IMR-90 (cell line): ENCODE measurements at regions not wholly inside any gene's neighbourhood (a gene's known extent, or its start where the extent isn't known, plus 50 kb on each side); places are given as distances from the start of the nearest gene placed in this dataset.
"Not testable (repeated sequence)": the region's sequence is repeated elsewhere in the genome, so short reads cannot be mapped to it uniquely, and the experiment has no call there.

ENCODE experiments used
- BHLHE40 ChIP-seq: fragments of 150-350 bp; IDR thresholded peaks from 2 replicates; pipeline ENCODE4 v1.6.1; 2016; ENCODE audit warnings: mild to moderate bottlenecking, low read depth, low read length
- CEBPB ChIP-seq: IDR thresholded peaks from 2 replicates; pipeline ENCODE4 v1.6.1; 2012; ENCODE audit warnings: low read depth, low read length, improper control_type of control experiment
- CTCF ChIP-seq: conservative IDR thresholded peaks from 2 replicates; pipeline ENCODE4 v1.5.1; 2012; ENCODE audit warnings: mild to moderate bottlenecking, low read depth, low read length, improper control_type of control experiment
- ELK1 ChIP-seq: fragments of 150-350 bp; IDR thresholded peaks from 2 replicates; pipeline ENCODE4 v1.6.1; 2016; ENCODE audit warnings: low read depth, mild to moderate bottlenecking, low read length, moderate library complexity, borderline replicate concordance
- FOS ChIP-seq: fragments of 150-350 bp; IDR thresholded peaks from 2 replicates; pipeline ENCODE4 v1.6.1; 2016; ENCODE audit warnings: low read depth, low read length
- MXI1 ChIP-seq: IDR thresholded peaks from 2 replicates; pipeline ENCODE4 v1.6.1; 2012; ENCODE audit warnings: low read depth, mild to moderate bottlenecking, low read length, moderate library complexity, borderline replicate concordance
- NFE2L2 ChIP-seq: fragments of 150-350 bp; IDR thresholded peaks from 2 replicates; pipeline ENCODE4 v1.6.1; 2016; ENCODE audit warnings: low read depth, mild to moderate bottlenecking, low read length
- POLR2A ChIP-seq: IDR thresholded peaks from 2 replicates; pipeline ENCODE4 v1.6.1; 2012; ENCODE audit warnings: mild to moderate bottlenecking, low read depth, low read length
- SMC3 ChIP-seq: fragments of 150-350 bp; IDR thresholded peaks from 2 replicates; pipeline ENCODE4 v1.6.1; 2016; ENCODE audit warnings: low read depth, mild to moderate bottlenecking, antibody characterized with exemption, low read length, moderate library complexity

GRCh38 chr2:87600961-87601360, 146.9 kb upstream of the PLGLB2 start:
- not testable (repeated sequence) for TF ChIP-seq FOS, CTCF, POLR2A, ELK1, NFE2L2, SMC3, MXI1, BHLHE40, CEBPB
